Ishikawa (cell line): ENCODE measurements at regions not wholly inside any gene's neighbourhood (a gene's known extent, or its start where the extent isn't known, plus 50 kb on each side); places are given as distances from the start of the nearest gene placed in this dataset.

Experiments used
- CEBPB ChIP-seq: IDR thresholded peaks from 2 replicates; pipeline ENCODE4 v1.6.1; 2012
- CREB1 ChIP-seq: IDR thresholded peaks from 2 replicates; pipeline ENCODE4 v1.6.1; 2012; ENCODE audit warnings: low read depth
- EGR1 ChIP-seq: IDR thresholded peaks from 2 replicates; pipeline ENCODE4 v1.6.1; 2012
- EP300 ChIP-seq: IDR thresholded peaks from 2 replicates; pipeline ENCODE4 v1.6.1; 2012; ENCODE audit warnings: borderline replicate concordance
- FOXM1 ChIP-seq: IDR thresholded peaks from 2 replicates; pipeline ENCODE4 v1.6.1; 2012; ENCODE audit warnings: low read depth, borderline replicate concordance
- MAX ChIP-seq: IDR thresholded peaks from 2 replicates; pipeline ENCODE4 v1.6.1; 2012
- NFIC ChIP-seq: IDR thresholded peaks from 2 replicates; pipeline ENCODE4 v1.6.1; 2012
- RAD21 ChIP-seq: IDR thresholded peaks from 2 replicates; pipeline ENCODE4 v1.6.1; 2012; ENCODE audit warnings: low read depth
- TAF1 ChIP-seq: IDR thresholded peaks from 2 replicates; pipeline ENCODE4 v1.6.1; 2012; ENCODE audit warnings: low read depth, mild to moderate bottlenecking
- TCF12 ChIP-seq: IDR thresholded peaks from 2 replicates; pipeline ENCODE4 v1.6.1; 2012; ENCODE audit warnings: low read depth
- TEAD4 ChIP-seq: IDR thresholded peaks from 2 replicates; pipeline ENCODE4 v1.6.1; 2012
- USF1 ChIP-seq: IDR thresholded peaks from 2 replicates; pipeline ENCODE4 v1.6.1; 2012
- YY1 ChIP-seq: IDR thresholded peaks from 2 replicates; pipeline ENCODE4 v1.6.1; 2012; ENCODE audit warnings: low read depth
- ZBTB7A ChIP-seq: IDR thresholded peaks from 2 replicates; pipeline ENCODE4 v1.6.1; 2012; ENCODE audit warnings: low read depth
- TF ChIP-seq, protein P1 (sequence below): IDR thresholded peaks from 2 replicates; pipeline ENCODE4 v1.6.1; 2012; ENCODE audit warnings: low read depth, mild to moderate bottlenecking

GRCh38 chr1:228927421-228927820 lies 192.1 kb downstream of the RHOU start:
- TF ChIP-seq USF1 (no peak), ZBTB7A (no peak), TEAD4 (no peak), CREB1 (no peak), EP300 (no peak), EGR1 (no peak), NFIC (no peak), RAD21 (no peak), TAF1 (no peak), MAX (no peak), FOXM1 (no peak), TCF12 (no peak), YY1 (no peak), CEBPB (no peak)
- TF ChIP-seq, protein P1, sequence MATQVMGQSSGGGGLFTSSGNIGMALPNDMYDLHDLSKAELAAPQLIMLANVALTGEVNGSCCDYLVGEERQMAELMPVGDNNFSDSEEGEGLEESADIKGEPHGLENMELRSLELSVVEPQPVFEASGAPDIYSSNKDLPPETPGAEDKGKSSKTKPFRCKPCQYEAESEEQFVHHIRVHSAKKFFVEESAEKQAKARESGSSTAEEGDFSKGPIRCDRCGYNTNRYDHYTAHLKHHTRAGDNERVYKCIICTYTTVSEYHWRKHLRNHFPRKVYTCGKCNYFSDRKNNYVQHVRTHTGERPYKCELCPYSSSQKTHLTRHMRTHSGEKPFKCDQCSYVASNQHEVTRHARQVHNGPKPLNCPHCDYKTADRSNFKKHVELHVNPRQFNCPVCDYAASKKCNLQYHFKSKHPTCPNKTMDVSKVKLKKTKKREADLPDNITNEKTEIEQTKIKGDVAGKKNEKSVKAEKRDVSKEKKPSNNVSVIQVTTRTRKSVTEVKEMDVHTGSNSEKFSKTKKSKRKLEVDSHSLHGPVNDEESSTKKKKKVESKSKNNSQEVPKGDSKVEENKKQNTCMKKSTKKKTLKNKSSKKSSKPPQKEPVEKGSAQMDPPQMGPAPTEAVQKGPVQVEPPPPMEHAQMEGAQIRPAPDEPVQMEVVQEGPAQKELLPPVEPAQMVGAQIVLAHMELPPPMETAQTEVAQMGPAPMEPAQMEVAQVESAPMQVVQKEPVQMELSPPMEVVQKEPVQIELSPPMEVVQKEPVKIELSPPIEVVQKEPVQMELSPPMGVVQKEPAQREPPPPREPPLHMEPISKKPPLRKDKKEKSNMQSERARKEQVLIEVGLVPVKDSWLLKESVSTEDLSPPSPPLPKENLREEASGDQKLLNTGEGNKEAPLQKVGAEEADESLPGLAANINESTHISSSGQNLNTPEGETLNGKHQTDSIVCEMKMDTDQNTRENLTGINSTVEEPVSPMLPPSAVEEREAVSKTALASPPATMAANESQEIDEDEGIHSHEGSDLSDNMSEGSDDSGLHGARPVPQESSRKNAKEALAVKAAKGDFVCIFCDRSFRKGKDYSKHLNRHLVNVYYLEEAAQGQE: no peak

DNA sequence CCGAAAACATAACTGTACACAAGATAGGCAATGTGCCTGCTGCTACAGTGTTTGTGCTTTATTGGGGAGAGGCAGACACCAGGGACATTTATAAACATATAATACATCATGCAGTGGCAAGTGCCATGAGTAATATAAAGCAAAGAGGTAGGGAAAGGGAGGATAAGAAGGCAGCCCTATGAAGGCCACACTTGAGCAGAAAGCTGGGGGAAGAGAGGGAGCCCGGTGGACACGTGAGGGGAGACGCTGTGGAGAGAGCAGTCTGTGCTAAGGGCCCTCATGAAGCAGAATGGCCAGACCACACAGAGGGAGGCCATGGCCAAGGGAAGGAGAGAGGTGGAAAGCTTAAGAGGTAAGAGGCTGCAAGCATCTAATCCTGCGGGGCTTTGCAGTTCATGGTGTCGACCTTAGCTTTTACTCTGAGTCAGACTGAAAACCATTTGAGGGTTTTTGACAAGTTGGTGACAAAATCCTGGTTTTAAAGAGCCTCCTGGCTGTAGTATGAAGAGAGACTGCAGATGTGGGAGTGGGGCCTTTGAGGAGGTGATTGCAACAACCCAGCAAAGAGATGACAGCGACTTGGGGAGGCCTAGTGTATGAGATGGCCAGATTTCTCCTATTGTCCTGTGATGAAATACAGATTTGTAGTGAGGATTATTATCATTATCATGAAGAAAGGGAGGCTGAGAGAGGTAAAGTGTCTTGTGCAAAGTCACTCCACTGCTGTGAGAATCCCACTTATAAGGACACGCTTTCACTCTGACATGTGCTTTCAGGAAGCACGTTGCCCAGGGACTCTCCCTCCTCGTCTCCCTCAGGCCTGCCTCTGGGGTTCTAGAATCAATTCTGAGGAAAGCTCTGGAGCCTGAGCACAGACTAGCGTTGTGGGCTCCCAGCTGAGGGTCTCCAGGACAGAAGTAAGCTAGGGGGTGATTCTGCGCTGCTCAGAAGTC lies 192.9 kb downstream of the RHOU start:
- TF ChIP-seq EGR1 (no peak), EP300 (no peak), CREB1 (no peak), USF1 (no peak), TCF12 (no peak), TAF1 (no peak), FOXM1 (no peak), MAX (no peak), NFIC (no peak), RAD21 (no peak), CEBPB (no peak)
- TF ChIP-seq, protein P1: no peak

DNA sequence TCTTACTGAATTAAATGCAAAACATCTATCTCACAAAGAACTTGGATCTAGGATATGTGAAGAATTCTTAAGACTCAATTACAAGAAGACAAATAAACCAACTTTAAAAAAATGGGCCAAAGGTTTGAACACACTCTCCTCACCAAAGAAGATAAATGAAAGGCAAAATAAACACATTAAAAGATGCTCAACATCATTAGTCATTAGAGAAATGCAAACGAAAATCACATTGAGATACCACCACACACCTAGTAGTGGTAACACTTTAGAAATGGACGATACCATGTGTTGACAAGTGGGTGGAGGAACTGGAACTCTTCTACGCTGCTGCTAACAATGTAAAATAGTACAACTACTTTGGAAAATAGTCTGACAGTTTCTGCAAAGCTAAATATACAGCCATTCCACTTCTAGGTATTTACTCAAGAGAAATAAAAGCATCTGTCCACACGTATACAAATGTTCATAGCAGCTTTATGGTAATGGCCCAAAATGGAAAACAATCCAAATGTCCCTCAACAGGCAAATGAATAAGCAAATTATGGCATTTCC lies 194.3 kb downstream of the RHOU start:
- no peak for TF ChIP-seq USF1
- TF ChIP-seq NFIC: no peak
- no peak for TF ChIP-seq TCF12
- TF ChIP-seq FOXM1: no peak
- no peak for TF ChIP-seq ZBTB7A
- TF ChIP-seq, protein P1: no peak
- TF ChIP-seq TEAD4: no peak
- TF ChIP-seq CREB1: no peak
- TF ChIP-seq RAD21: no peak
- TF ChIP-seq EGR1: no peak
- no peak for TF ChIP-seq TAF1
- no peak for TF ChIP-seq CEBPB
- no peak for TF ChIP-seq MAX
- TF ChIP-seq EP300: no peak
- TF ChIP-seq YY1: no peak
